GM19438 (cell line): ENCODE measurements at regions not wholly inside any gene's neighbourhood (a gene's known extent, or its start where the extent isn't known, plus 50 kb on each side); places are given as distances from the start of the nearest gene placed in this dataset.

Experiments used
- ATAC-seq: cut with Tn5 transposase; IDR thresholded peaks from one replicate; pipeline ENCODE4 v1.9.1; 2021; ENCODE audit warnings: low read depth; ENCODE audit not compliant: unreplicated experiment

DNA sequence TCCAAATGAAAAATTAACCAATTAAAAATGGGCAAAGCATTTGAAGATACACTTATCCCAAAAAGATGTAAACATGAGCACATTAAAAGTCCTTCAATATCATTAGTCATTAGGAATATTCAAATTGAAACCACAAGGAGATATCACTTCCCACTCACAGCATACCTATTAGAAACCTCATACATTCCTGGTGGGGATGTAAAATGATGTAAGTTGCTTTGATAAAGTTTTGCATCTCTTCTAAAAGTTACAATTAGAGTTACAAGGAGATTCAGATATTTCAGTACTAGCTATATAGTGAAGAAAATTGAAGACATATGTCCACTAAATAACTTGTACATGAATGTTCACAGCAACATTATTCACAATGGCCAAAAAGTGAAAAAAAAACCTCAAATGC lies 1109.3 kb upstream of the LCORL start:
- ATAC-seq: no peak

DNA sequence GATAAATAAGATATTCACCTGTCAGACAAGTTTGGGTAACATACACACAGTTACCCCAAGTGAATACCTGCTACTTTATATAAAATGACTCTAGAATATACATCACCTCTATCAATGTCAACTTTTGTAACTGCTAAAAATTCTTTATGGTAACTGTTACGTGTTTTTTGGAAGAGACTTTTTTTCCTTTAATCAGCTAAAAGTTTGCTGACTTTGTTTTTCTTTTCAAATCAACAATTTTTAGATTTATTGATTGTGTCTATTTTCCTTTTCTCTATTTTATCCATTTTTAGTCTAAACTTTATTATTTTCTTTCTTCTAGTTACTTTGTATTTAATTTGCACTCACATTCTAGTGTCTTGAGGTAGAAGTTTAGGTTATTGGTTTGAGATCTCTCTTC lies 1106.6 kb upstream of the LCORL start:
- no peak for ATAC-seq

DNA sequence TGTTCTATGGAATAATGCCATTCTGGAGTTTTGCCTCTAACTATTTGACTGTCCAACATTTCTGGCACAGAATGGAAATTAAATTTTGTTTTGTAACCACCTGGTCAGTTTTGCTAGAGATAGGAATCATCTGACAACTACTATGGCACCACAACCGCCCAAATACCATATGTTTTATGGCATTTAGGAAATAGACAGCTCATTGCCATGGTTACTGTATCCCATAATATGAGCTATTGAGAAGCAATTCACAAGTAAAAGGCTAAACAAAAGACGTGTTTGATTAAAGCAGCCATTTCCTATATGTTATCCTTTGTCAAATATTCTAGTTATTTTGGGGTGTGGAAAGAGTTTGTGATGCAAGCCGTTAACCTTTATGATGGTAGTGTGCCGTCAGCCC lies 1105.3 kb upstream of the LCORL start:
- ATAC-seq: no peak

DNA sequence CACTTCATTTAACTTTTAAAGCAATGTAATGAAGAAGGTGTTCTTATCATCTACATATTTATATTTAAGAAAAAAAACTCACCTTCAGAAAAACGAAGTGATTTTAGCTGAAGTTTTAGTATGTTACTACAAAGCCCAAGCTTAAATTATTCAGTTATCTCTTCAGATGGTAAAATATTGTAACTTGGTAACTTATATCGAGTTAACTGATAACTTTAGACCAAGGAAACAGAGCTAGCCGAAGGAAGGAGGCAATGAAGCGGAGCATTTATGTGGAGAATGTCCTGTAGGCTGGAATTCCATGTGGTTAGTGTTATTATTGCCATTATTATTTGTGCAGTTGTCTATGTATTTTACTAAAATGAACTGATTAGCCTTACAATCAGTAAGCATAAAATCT lies 1102.1 kb upstream of the LCORL start:
- no peak for ATAC-seq

DNA sequence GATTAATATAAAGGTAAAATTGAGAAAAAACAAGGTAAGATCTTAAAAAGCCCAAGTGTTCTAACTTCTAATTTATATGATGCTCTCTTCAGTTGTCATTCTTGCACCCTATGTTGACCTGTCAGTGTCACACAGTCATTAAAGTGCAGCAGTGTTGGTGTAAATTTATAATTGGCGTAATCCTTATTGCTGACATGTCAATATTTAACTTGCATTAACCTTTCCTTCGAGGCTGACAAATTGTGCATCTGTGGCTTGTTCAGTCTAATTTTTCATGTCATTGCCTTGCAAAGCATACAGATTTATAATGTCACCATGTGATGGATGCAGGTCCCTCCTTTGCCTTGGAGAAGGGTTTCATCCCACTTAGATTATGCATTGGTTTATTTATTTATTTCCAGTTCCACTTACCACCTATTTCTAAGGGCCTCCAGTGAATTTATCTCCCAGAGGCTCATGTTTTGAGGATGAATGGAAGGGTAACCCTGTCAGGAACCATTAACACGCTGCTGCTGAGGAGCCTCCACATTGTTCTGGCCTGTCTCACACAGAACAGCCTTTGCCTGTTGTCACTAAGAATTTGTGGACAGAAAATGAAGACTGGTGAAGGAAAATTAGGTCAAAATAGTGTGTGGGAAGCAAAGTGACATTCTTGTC lies 1098.5 kb upstream of the LCORL start:
- ATAC-seq: no peak

DNA sequence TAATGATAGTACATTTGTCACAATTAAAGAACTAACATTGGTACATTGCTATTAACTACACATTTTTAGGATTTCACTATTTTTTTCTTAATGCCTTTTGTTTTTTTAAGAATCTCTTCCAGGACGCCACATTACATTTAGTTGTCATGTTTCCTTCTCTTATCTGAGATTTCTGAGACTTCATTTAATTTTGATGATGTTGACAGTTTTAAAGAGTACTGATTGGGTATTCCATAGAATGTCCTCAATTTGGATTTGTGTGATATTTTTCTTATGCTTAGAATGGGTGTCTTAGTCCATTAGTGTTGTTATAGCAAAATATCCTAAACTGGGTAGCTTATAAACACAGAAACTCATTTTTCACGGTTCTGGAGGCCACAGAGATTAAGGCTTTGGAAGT lies 1095.5 kb upstream of the LCORL start:
- no peak for ATAC-seq

DNA sequence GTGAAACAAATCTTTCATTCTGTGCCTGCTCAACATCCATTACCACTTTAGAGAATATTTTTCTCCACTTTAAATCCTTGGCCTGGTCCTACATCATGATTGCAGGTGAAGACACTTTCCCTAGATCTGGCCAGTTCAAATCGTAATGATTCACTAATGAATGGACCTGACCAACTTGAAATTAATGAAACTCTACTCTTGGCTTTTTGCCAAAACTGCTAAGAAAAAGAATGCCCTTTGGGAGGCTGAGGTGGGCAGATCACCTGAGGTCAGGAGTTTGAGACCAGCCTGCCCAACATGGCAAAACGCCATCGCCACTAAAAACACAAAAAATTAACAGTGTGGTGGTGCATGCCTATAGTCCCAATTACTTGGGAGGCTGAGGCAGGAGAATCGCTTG lies 1082.6 kb upstream of the LCORL start:
- ATAC-seq: no peak

DNA sequence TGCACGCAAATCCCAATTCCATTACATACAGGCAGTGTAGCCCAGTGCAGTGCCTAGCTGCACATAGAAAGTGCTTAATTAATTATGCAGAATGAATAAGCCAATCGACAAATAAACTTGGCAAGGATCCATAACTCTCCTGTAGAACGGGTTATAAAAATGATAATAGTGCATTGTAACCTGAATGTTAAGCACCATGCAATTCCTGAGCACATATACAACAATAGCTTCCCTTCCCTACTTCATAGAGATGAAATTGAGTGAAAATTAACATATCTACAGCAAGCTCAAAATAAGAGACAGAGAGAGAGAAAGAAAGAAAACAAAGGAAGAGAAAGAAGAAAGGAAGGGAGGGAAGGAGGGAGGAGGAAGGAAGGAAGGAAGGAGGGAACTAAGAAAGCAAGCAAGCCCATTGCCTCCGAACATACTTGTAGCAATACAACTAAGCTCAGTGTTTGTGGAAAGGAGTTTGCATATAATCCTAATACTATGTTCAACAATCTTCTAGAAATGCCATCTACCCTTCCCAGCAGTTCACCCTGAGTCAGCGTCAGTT lies 1074.0 kb upstream of the LCORL start:
- no peak for ATAC-seq

DNA sequence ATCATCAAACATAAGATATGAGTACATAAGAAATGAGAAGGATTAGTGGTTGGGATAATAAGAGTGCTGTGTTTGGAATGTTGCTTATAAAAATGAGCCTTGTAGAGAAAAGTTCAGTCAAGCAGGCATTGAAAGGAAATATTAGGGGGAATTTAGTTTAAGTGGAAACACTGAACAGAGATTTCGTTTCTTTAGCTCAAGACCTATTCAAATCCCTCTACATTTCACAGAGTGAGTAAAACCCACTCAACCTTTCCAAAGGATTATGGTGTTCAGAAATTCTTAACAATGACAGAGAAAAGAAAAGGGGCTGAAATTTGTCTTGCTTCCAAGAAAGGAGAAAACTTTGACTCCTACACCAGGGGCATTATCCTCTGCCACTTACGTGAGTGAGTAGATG lies 1072.4 kb upstream of the LCORL start:
- ATAC-seq: no peak

DNA sequence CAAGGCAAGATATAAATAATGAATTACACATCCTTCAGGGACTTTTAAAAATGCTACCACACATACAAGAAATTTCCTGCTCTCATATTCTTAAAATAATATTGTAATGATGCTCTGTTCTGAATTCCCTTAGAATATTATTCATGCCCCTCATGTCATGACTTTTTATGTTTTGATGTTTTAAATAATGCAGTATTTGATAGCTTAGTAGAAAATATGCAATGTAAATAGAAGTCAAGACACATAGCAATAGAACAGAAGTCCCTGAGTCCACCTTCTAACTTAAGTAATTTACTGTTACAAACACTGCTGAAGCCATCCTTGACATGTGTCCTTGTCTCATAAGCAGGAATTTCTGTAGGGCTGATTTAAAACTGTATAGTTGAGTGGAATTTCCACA lies 1071.2 kb upstream of the LCORL start:
- no peak for ATAC-seq

DNA sequence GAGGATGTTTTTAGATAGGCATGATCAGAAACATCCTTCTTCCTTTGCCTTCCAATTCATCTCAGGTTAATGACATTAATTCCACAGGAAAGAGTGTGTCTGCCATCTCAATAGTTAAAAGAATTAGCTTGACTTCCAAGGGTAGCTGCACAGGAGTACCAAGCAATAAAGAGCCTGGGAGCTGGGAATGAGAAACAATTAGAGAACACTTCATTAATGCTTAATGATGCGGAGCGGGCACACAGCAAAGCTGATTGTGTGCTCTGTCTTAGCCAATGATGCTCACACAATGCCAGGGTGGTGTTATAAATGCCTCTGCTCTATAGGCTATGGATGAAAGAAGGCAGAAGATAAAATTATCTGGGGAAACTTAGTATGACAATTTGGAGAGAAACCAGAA lies 1052.5 kb upstream of the LCORL start:
- ATAC-seq: no peak

DNA sequence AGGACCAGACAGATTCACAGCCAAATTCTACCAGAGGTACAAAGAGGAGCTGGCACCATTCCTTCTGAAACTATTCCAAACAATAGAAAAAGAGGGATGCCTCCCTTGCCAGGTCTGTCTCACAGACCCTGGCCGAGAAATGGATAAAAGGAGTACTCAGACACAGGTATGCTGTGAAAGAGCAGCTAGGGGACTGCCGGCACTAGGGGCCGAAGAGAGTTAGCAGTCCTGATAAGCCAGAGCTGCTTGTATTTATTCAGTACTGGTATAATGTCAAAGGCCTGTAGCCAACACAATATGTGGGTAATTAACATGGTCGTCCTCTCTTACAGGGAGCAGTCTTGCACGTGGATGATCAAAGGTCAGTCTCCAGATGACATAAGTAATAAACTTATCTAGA lies 1042.1 kb upstream of the LCORL start:
- ATAC-seq: no peak

DNA sequence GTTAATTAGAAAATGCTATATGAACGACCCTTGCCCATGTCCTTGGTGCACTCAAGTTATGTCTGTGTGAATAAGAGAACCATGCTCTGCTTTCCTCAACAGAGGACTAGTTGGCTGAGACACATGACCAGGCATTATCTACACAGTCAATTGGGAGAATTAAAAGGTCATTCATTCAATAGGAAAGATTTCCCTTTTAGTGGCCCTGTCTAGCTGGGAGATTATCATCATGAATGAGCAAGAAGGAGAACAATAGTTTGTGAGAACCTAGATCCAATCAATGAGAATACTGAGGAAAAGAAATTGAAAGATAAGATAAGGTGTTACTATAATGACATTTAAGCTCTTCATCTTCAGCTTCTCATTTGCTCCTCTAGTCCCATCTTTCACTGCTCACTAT lies 1033.4 kb upstream of the LCORL start:
- ATAC-seq: no peak

DNA sequence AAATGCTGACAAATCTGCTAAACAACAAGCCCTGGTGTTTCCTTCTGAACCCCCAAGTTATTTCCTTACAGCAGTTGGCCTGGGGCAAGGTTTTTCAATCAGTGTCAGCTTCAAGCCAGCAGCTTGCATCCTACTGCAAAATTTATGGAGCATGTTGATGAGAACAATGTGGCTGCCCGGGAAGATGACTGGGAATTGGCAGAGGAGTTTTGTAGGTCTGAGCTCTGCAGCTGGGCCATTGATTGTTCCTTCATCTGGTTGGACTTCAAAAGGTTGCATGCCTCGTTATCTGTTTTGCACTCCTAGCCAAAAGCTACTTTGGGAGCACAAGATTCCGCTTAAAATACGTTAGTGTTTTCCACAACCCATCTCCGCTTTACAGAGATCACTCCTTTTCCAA lies 1030.3 kb upstream of the LCORL start:
- ATAC-seq: no peak

DNA sequence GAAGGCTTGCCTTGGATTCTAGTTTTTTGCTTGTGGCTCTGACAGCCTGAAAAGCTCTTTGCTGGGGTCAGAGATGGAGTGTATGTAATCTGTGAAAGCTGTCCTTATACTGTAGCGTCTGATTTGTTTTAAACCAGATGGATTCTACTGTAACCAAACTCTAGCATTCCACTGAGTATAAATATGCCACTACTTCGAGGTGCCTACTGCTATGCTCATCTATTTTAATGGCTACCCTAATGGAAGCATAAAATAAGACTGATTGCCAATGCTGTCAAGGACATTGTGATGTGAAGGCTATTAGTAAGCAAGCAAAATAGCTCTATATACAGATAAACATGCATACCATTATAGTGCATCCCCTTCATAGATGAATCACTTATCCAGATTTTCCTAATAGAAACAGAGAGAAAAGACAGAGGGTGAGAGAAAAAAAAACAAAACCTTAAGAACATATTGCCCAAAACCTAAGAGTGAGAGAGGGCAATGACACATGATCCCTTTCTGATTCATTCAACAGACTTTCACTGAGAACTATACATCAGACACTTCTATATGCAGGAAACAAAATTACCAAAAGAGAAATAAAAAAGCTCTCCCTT lies 1025.8 kb upstream of the LCORL start:
- no peak for ATAC-seq

DNA sequence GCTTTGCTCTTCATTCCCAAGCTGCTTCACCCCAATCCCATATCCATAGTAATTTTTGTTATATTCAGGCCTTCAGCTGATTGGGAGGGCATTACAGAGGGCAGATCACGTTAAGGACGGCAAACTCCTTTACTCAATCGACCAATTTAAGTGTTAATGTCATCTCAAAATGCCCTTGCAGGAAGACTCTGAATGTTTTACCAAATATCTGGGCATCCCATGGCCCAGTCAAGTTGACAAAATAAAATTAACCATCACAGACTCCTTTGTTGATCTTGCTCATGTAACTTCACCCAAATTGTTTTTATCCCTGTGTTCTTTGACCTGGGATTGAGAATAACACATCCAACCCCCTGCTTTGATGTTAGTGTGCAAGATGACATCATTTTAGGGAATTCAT lies 1018.3 kb upstream of the LCORL start:
- ATAC-seq: no peak

DNA sequence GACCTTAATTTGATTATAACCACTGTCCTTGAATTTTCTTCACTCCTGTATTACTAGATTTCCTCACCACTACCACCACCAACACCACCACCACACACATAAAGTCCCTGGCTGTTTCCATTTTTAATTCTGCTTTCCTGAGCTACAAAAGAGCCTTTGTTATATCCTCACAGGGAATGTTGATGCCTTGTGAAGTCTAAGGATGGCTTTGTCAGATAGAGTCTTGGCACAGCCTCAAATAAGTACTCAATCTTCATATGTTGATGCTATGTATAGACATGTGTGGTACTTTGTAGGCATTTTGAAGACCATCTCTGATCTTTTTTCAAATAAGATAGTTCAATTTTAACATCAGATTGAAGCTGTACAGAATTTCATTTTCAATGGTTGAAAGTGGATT lies 1016.7 kb upstream of the LCORL start:
- no peak for ATAC-seq

DNA sequence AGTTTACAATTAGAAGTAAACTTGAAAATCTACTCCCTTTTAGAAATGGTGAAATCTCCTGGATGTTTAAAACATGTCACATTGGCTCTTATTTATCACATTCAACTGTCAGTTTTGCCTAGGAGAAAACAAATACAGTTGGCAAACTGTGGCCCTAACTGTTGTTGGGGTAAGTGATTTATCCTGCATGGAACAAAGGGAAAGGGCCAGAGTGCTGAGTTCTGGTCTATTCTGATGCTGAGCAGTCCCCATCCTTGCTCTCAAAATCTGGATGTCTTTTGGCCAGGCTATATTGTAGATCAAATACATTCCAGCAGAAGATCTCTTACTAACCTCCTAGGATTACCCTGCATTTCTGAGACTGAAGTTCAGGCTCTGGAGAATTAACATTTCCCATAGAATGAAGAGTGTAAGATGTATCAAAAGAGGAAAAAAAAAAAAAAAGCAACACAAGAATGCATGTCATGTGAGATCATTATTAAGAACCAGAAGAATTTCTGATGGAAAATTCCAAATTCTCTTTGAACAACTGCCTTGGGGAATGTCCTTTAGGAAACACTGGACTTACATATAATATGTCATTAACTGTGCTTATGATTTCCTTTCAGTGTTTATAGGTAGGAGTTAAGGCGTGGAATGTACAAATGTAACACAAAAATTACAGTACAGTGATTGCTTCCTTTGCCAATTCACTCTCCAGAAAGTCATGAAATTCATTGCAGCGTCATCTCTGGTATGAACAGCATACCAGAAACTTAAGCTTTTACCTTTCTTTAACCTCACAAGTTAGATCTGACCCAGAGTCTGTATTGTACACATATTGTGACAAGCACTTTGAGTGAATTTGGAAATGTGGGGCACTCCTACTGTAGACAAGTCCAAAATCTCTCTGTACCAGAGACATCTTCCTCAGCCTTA lies 1012.5 kb upstream of the LCORL start:
- ATAC-seq: no peak

DNA sequence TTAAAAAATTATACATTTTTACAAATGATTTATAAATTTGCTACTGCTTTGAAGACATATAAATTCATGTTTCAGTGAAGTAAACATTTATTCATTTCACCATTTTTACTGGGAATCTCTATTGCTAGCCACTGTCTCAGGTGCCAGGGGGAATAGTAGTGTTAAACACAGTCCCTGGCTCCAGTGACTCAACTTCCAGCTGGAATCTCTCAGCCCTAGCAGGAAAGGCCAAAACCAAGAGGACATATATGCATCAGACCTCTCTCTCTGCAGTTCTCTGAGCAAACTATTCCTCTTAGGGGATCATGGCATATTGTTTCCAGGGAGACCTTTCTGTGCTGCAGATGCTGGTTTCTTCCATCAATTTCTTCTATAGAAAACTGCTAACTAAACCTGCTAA lies 1009.0 kb upstream of the LCORL start:
- no peak for ATAC-seq

DNA sequence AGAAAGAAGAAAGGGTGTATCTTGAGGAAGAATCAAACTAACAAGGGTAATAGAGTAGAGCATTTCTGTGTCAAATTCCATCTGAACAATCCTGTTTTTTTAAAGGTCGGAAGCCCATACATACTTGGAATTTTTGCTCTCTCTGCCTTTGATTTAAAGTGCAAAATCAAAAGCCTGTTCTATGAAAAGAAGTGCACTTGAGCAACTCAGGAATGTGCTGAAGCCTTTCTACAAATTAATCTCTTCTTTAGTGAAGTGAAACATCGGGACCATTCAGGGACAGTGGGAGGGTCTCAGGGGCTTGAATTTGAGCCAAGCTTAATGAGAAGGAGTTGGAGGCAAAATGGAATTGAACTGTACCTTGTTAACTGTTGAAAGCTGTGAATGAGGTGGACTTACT lies 1008.5 kb upstream of the LCORL start:
- ATAC-seq: no peak

DNA sequence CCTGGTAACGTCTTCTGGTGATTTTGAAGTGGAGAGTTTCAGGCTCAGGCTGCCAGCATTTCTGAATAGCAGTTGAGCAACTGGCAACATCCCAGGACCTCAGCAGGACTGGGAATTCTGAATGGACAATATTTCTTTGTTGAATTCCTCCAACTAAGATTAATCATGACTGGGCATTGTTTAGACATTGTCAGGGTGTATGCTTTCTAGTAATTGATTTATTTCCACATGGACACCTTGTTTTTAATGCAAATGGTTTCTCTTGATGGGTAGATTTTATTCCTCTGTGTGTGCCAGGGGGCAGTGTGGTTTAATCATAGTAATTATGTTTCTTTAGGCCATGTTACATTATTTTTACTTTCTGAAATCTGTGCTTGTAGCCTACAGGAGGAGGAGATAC lies 1004.7 kb upstream of the LCORL start:
- ATAC-seq: no peak

DNA sequence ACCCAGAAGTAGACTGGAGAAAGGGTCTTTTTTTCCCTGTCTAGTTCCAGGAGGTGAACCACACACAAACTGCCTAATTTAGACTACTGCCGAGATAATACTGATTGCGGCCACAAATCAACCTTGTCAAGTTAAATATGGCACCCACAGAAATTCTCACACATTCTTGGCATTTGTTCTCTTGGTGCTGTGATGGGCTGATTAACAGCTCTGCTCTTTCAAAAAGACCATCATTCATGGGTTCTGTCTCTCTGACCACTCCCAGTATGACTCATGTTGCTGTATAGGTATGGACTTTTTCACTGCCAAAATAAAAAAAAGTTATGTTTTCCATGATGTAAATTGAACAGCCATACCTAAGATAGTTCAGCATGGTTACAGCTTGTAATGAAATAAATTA lies 1003.5 kb upstream of the LCORL start:
- no peak for ATAC-seq
